MM.1S (cell line): ENCODE measurements at regions not wholly inside any gene's neighbourhood (a gene's known extent, or its start where the extent isn't known, plus 50 kb on each side); places are given as distances from the start of the nearest gene placed in this dataset.
"Not testable (repeated sequence)": the region's sequence is repeated elsewhere in the genome, so short reads cannot be mapped to it uniquely, and the experiment has no call there.

Source experiments
- DNase-seq: peaks from one replicate; pipeline ENCODE4 v3.0.0-alpha.2; 2015
- H2AFZ ChIP-seq: fragments of 300-600 bp; sonication (generic); 2 replicates; pipeline ENCODE4 v1.6.0; 2016; ENCODE audit warnings: antibody characterized with exemption, low read length
- H3F3A ChIP-seq: fragments of 300-600 bp; sonication (generic); 2 replicates; pipeline ENCODE4 v1.6.1; 2016; ENCODE audit warnings: mild to moderate bottlenecking, antibody characterized with exemption, low read length, moderate library complexity, mixed read lengths; ENCODE audit not compliant: insufficient read depth
- H3K27ac ChIP-seq: fragments of 300-600 bp; sonication (generic); 2 replicates; pipeline ENCODE4 v1.5.1; 2016; ENCODE audit warnings: mild to moderate bottlenecking, low read length
- H3K27me3 ChIP-seq: fragments of 300-600 bp; sonication (generic); replicated peaks from 2 replicates; pipeline ENCODE4 v1.6.0; 2016; ENCODE audit warnings: low read length; ENCODE audit not compliant: insufficient read depth
- H3K36me3 ChIP-seq: fragments of 300-600 bp; sonication (generic); replicated peaks from 2 replicates; pipeline ENCODE4 v1.6.1; 2016; ENCODE audit warnings: mild to moderate bottlenecking, low read length, mixed read lengths; ENCODE audit not compliant: insufficient read depth
- H3K4me1 ChIP-seq: fragments of 300-600 bp; sonication (generic); 2 replicates; pipeline ENCODE4 v1.6.1; 2016; ENCODE audit warnings: low read length, mixed read lengths
- H3K4me2 ChIP-seq: fragments of 300-600 bp; sonication (generic); 2 replicates; pipeline ENCODE4 v1.6.0; 2016; ENCODE audit warnings: low read depth, low read length
- H3K4me3 ChIP-seq: fragments of 300-600 bp; sonication (generic); 2 replicates; pipeline ENCODE4 v1.5.1; 2016; ENCODE audit warnings: low read length, mixed read lengths
- H3K79me2 ChIP-seq: fragments of 300-600 bp; sonication (generic); 2 replicates; pipeline ENCODE4 v1.6.1; 2016; ENCODE audit warnings: mixed run types, low read length, mixed read lengths
- H3K9ac ChIP-seq: fragments of 300-600 bp; sonication (generic); 2 replicates; pipeline ENCODE4 v1.6.1; 2016; ENCODE audit warnings: low read length, mixed read lengths
- H3K9me2 ChIP-seq: fragments of 300-600 bp; sonication (generic); replicated peaks from 2 replicates; pipeline ENCODE4 v1.6.1; 2016; ENCODE audit warnings: mild to moderate bottlenecking, low read length, mixed read lengths; ENCODE audit not compliant: insufficient read depth
- H3K9me3 ChIP-seq: fragments of 300-600 bp; sonication (generic); replicated peaks from 2 replicates; pipeline ENCODE4 v1.6.1; 2016; ENCODE audit warnings: mild to moderate bottlenecking, low read length, mixed read lengths; ENCODE audit not compliant: insufficient read depth
- H4K20me1 ChIP-seq: fragments of 300-600 bp; sonication (generic); 2 replicates; pipeline ENCODE4 v1.6.1; 2016; ENCODE audit warnings: mild to moderate bottlenecking, low read length, moderate library complexity, mixed read lengths; ENCODE audit not compliant: insufficient read depth
- EZH2 ChIP-seq: fragments of 300-600 bp; sonication (generic); optimal IDR thresholded peaks from 2 replicates; pipeline ENCODE3; 2017; ENCODE audit warnings: low read depth, mild to moderate bottlenecking, antibody characterized with exemption, low read length, mixed read lengths
- EZH2phosphoT487 ChIP-seq: fragments of 300-600 bp; sonication (generic); IDR thresholded peaks from 2 replicates; pipeline ENCODE4 v1.6.1; 2018; ENCODE audit warnings: antibody characterized with exemption, low read length
- TF ChIP-seq, protein P1 (sequence below): fragments of 300-600 bp; sonication (generic); IDR thresholded peaks from 2 replicates; pipeline ENCODE4 v1.5.1; 2016; ENCODE audit warnings: antibody characterized with exemption, low read length, mixed read lengths

GRCh38 chr1:220942278-220942677, 63.0 kb downstream of the HLX start:
- H3F3A ChIP-seq: no peaks in the 10 kb centered on the region
- TF ChIP-seq EZH2 (no peak), EZH2phosphoT487 (no peak)
- TF ChIP-seq, protein P1, sequence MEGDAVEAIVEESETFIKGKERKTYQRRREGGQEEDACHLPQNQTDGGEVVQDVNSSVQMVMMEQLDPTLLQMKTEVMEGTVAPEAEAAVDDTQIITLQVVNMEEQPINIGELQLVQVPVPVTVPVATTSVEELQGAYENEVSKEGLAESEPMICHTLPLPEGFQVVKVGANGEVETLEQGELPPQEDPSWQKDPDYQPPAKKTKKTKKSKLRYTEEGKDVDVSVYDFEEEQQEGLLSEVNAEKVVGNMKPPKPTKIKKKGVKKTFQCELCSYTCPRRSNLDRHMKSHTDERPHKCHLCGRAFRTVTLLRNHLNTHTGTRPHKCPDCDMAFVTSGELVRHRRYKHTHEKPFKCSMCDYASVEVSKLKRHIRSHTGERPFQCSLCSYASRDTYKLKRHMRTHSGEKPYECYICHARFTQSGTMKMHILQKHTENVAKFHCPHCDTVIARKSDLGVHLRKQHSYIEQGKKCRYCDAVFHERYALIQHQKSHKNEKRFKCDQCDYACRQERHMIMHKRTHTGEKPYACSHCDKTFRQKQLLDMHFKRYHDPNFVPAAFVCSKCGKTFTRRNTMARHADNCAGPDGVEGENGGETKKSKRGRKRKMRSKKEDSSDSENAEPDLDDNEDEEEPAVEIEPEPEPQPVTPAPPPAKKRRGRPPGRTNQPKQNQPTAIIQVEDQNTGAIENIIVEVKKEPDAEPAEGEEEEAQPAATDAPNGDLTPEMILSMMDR: no peak
- no peak for DNase-seq
- no peaks in the 10 kb centered on the region for H3K36me3 ChIP-seq
- no peak overlapping the region for H3K9ac ChIP-seq
- H3K27ac ChIP-seq: no peak overlapping the region
- no peaks in the 10 kb centered on the region for H3K9me3 ChIP-seq
- H4K20me1 ChIP-seq: no peaks in the 10 kb centered on the region
- no peak overlapping the region for H3K4me2 ChIP-seq
- H3K79me2 ChIP-seq: no peaks in the 10 kb centered on the region
- no peak overlapping the region for H2AFZ ChIP-seq
- no peaks in the 10 kb centered on the region for H3K27me3 ChIP-seq
- H3K4me1 ChIP-seq: no peaks in the 10 kb centered on the region
- no peak overlapping the region for H3K4me3 ChIP-seq
- no peaks in the 10 kb centered on the region for H3K9me2 ChIP-seq

- not testable (repeated sequence) for H3K4me3 ChIP-seq, H3K4me2 ChIP-seq
These were observed 63.7 kb downstream of the HLX start for GRCh38 chr1:220942914-220943313.

GRCh38 chr1:220943319-220943996, 64.2 kb downstream of the HLX start:
- no peaks in the 10 kb centered on the region for H3K79me2 ChIP-seq
- H3F3A ChIP-seq: no peaks in the 10 kb centered on the region
- H3K4me2 ChIP-seq: no peak overlapping the region
- no peaks in the 10 kb centered on the region for H3K9me3 ChIP-seq
- H3K27ac ChIP-seq: no peak overlapping the region
- H3K27me3 ChIP-seq: no peaks in the 10 kb centered on the region
- no peaks in the 10 kb centered on the region for H3K9me2 ChIP-seq
- H4K20me1 ChIP-seq: no peaks in the 10 kb centered on the region
- H3K36me3 ChIP-seq: no peaks in the 10 kb centered on the region
- DNase-seq: peak; percentile 34
- no peak overlapping the region for H3K9ac ChIP-seq
- no peaks in the 10 kb centered on the region for H3K4me1 ChIP-seq
- no peak overlapping the region for H2AFZ ChIP-seq
- no peak overlapping the region for H3K4me3 ChIP-seq
- TF ChIP-seq, protein P1: no peak
- no peak for TF ChIP-seq EZH2phosphoT487
- TF ChIP-seq EZH2: no peak

More at GRCh38 chr1:220942914-220943313, 63.7 kb downstream of the HLX start:
- H3F3A ChIP-seq, H3K27ac ChIP-seq, H3K9ac ChIP-seq, H3K4me1 ChIP-seq, DNase-seq, H2AFZ ChIP-seq, H3K9me3 ChIP-seq, H4K20me1 ChIP-seq, H3K36me3 ChIP-seq, H3K9me2 ChIP-seq, H3K27me3 ChIP-seq, H3K79me2 ChIP-seq: not testable (repeated sequence)

GRCh38 chr1:220950576-220950975, 71.3 kb downstream of the HLX start:
- H3K79me2 ChIP-seq: no peaks in the 10 kb centered on the region
- no peak overlapping the region for H3K4me2 ChIP-seq
- H3K9me3 ChIP-seq: no peaks in the 10 kb centered on the region
- H2AFZ ChIP-seq: no peak overlapping the region
- no peak overlapping the region for H3K4me3 ChIP-seq
- H3K9ac ChIP-seq: no peak overlapping the region
- no peaks in the 10 kb centered on the region for H3K36me3 ChIP-seq
- no peaks in the 10 kb centered on the region for H3K9me2 ChIP-seq
- no peaks in the 10 kb centered on the region for H3K27me3 ChIP-seq
- DNase-seq: peak; percentile 21
- no peaks in the 10 kb centered on the region for H3K4me1 ChIP-seq
- TF ChIP-seq EZH2phosphoT487 (no peak), EZH2 (no peak)
- TF ChIP-seq, protein P1: no peak
- H3F3A ChIP-seq: no peaks in the 10 kb centered on the region
- H4K20me1 ChIP-seq: no peaks in the 10 kb centered on the region
- no peak overlapping the region for H3K27ac ChIP-seq
